Ureter (tissue), 1 donor: ENCODE measurements at regions not wholly inside any gene's neighbourhood (a gene's known extent, or its start where the extent isn't known, plus 50 kb on each side); places are given as distances from the start of the nearest gene placed in this dataset.
A peak's percentile ranks its signal among the peaks of the same experiment; 100 is the strongest.
"Not testable (repeated sequence)": the region's sequence is repeated elsewhere in the genome, so short reads cannot be mapped to it uniquely, and the experiment has no call there.

Experiments used
- DNase-seq: peaks from one replicate; pipeline ENCODE4 v3.0.0-alpha.2; 2020; ENCODE audit warnings: low spot score
- donor health status: DM: yes; HTN: yes; CAD: no.

- DNase-seq: no peak
These were observed 180.3 kb upstream of the ZNF217 start for GRCh38 chr20:53773792-53774401.

GRCh38 chr20:53773066-53773791, 179.6 kb upstream of the ZNF217 start:
- not testable (repeated sequence) for DNase-seq

- DNase-seq: no peak
These were observed 175.4 kb upstream of the ZNF217 start for GRCh38 chr20:53769041-53769440.

- no peak for DNase-seq
These were observed 174.7 kb upstream of the ZNF217 start for GRCh38 chr20:53768329-53768728.

GRCh38 chr20:53767206-53767930, 173.7 kb upstream of the ZNF217 start:
- DNase-seq: no peak

GRCh38 chr20:53764415-53764800, 170.8 kb upstream of the ZNF217 start:
- DNase-seq: no peak

- DNase-seq: no peak
These were observed 170.2 kb upstream of the ZNF217 start for GRCh38 chr20:53763707-53764414.

- not testable (repeated sequence) for DNase-seq
These were observed 168.8 kb upstream of the ZNF217 start for GRCh38 chr20:53762423-53762798.

GRCh38 chr20:53760025-53760441, 166.4 kb upstream of the ZNF217 start:
- DNase-seq: no peak

GRCh38 chr20:53757472-53757913, 163.9 kb upstream of the ZNF217 start:
- DNase-seq: no peak

GRCh38 chr20:53755733-53756531, 162.3 kb upstream of the ZNF217 start:
- DNase-seq: no peak

- DNase-seq: no peak
These were observed 160.3 kb upstream of the ZNF217 start for GRCh38 chr20:53753880-53754459.

- no peak for DNase-seq
These were observed 159.6 kb upstream of the ZNF217 start for GRCh38 chr20:53752971-53753879.

- DNase-seq: no peak
These were observed 158.9 kb upstream of the ZNF217 start for GRCh38 chr20:53752583-53752970.

- DNase-seq: no peak
These were observed 158.1 kb upstream of the ZNF217 start for GRCh38 chr20:53751620-53752318.

GRCh38 chr20:53750827-53751619, 157.4 kb upstream of the ZNF217 start:
- peak; percentile 73 for DNase-seq

GRCh38 chr20:53749499-53749898, 155.9 kb upstream of the ZNF217 start:
- DNase-seq: no peak

- DNase-seq: no peak
These were observed 155.3 kb upstream of the ZNF217 start for GRCh38 chr20:53748821-53749421.
